Suppressor macrophage treated with lipopolysaccharide for 1 hour (primary cell): ENCODE measurements at regions not wholly inside any gene's neighbourhood (a gene's known extent, or its start where the extent isn't known, plus 50 kb on each side); places are given as distances from the start of the nearest gene placed in this dataset.
"Not testable (repeated sequence)": the region's sequence is repeated elsewhere in the genome, so short reads cannot be mapped to it uniquely, and the experiment has no call there.

Source experiments
- DNase-seq, 3 donors: peaks; one replicate each; pipeline ENCODE4 v3.0.0-alpha.2; 2020 to 2022

- no peak for DNase-seq
Observed at GRCh38 chr12:115306380-115306779, 622.4 kb upstream of the TBX3 start.

DNA sequence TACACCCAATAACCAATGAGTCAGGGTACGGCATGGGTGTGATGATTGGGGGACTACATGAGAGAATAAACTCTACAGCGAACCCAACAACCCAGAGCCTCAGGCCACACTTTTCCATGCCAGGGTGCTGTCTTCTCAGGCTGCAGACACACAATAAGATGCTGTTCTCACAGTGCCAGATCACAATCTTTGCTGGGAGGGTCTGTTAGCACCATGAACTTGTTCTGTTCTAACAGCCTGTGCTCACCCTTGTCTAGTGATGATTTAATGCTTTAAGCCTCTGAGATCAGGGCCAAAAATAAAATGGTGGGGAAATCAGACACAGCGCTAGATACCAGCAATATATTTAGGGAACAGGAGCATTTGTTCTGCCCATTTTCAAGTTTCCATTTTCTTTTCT is 621.9 kb upstream of the TBX3 start:
- DNase-seq: no peak

DNA sequence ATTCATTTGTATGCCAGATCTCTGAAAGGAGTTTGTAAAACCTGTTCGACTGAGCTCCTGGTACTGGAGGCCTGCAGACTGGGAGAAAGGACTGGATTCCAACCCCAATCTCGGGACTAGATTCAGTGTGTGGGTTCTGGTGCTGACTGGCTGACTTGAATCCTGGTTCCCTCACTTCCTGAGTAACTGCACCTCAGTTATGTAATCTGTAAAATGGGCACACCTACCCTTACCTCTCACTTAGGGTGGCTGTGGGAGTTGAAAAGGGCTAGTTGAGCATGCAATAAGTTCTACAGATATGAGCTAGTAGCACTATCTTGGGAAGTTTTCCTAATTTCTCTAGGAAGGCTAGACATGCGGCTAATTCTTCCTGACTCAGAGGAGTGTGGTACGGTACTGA is 621.3 kb upstream of the TBX3 start:
- no peak for DNase-seq

DNA sequence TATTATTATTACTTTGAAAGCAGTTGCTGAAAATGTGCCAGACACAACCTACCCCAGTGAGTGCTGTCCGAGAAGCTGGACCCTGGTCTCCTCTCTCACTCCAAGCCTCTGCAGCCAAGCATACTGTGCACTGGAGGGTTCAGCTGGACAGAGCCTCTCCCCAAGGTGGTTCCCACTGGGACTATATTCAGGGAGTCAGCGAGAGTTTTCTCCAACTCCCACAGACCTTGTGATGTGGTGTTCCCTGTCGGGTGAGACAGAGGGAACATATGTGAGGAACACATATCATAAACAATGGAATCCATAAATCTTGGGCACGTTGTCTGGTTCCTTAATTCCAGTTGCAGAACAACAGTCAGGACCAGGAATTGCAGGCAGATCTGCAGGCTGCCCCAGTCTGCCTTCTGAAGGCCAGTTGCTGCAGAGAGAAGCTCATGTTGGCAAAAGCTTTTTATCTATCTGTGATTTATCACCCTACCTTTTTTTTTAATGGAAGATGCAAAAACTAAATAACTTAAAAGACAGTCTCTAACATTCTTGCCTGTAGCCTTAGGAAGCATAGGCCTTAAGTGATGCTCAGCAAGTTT is 619.8 kb upstream of the TBX3 start:
- no peak for DNase-seq

DNA sequence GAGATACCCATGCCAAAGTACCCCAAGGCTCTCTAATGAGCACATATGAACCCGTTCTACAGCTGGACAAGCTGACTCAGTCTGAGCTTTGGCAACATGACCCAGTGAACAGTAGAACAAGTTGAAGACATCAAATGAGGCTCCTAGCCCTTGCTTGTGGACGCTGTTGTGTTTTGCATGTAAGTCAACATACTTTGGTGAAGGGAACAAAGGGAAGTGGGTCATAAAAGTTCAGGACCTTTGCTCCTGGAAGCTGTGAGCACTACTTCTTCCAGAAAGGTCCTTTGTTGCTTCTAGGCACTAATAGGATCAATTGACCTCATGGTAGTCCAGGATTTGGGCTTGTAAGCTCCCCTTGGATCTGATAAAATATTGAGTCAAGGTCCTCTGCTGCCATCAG is 613.5 kb upstream of the TBX3 start:
- no peak for DNase-seq

- DNase-seq: no peak
Observed at GRCh38 chr12:115296613-115297198, 612.7 kb upstream of the TBX3 start.

- DNase-seq: no peak
Observed at GRCh38 chr12:115295886-115296285, 611.9 kb upstream of the TBX3 start.

GRCh38 chr12:115294453-115295133 is 610.6 kb upstream of the TBX3 start:
- DNase-seq: no peak

DNA sequence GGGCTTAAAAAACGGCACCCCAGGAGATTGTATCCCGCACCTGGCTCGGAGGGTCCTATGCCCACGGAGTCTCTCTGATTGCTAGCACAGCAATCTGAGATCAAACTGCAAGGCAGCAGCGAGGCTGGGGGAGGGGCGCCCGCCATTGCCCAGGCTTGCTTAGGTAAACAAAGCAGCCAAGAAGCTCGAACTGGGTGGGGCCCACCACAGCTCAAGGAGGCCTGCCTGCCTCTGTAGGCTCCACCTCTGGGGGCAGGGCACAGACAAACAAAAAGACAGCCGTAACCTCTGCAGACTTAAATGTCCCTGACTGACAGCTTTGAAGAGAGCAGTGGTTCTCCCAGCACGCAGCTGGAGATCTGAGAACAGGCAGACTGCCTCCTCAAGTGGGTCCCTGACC is 601.5 kb upstream of the TBX3 start:
- DNase-seq: not testable (repeated sequence)

DNA sequence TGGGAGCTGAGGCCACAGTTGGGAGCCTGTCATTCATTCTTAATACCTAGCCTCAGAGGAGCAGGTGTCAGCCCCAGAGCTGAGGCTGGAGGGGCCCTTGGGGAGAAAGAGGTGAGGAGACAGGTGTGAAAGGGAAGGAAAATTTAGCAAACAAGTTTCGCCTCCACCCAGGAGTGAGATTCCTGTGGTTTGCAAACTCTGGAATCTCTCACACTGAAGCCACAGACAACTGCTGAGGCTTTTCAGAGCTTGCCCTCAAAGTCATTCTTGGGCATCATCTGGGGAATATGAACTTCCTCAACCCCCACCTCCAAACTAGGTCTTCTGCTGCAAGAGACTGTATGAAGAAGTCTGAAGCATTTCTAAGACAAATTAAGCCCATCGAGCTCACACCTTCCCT is 589.5 kb upstream of the TBX3 start:
- no peak for DNase-seq

DNA sequence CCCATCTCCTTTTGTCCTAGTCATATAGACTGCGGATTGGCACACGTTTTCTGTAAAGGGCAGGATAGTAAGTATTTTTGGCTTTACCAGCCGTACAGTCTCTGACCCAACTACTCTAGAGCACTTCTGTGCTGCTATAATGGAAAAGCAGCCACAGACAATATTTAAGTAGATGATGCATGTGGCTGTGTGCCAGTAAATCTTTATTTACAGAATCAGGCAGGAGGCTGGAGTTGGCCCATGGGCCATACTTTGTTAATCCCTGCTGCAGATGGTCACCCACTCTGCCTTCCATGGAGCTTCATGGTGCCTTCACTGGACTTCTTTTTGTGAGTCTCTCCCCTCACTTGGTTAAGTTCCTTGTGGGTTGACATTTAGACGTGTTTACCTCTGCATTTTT is 584.5 kb upstream of the TBX3 start:
- no peak for DNase-seq

DNA sequence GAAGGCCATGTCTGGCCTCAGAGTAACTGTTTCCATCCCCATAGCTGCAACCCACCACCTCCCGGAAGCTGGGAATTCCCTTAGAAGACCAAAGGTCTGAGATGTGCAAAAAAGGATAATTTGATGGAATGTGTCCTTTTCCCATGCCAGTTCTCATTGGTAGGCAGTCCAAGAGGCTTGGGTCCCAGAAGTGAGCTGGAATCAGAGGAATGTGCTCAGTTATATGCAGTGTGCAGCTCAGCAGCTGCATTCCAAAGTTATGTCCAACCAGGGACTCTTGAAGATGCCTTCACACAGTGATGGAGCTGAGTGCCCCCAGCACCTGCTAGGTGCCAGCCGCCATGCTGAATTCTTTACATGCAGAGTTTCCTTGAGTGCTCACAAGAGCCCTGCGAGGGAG is 583.9 kb upstream of the TBX3 start:
- DNase-seq: no peak

DNA sequence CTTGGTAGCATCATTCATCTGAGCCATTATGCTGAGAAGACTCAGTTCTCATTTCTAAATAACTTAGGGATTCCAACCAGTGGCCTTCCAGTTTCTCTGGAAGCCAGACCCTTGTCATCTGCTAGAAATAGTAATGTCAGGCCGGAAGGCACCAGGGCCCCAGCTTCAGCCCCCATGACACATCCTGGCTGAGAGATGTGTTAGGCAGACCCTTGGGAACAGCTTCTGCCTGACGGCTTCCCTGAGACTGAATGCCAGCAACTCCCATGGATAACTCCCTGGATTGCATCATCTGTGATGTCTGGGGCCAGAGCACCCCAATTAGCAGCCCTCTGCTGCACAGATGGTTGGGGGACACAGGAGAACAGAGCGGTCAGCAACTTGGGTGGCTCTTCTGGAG is 583.5 kb upstream of the TBX3 start:
- no peak for DNase-seq

GRCh38 chr12:115264605-115265004 is 580.6 kb upstream of the TBX3 start:
- DNase-seq: no peak

DNA sequence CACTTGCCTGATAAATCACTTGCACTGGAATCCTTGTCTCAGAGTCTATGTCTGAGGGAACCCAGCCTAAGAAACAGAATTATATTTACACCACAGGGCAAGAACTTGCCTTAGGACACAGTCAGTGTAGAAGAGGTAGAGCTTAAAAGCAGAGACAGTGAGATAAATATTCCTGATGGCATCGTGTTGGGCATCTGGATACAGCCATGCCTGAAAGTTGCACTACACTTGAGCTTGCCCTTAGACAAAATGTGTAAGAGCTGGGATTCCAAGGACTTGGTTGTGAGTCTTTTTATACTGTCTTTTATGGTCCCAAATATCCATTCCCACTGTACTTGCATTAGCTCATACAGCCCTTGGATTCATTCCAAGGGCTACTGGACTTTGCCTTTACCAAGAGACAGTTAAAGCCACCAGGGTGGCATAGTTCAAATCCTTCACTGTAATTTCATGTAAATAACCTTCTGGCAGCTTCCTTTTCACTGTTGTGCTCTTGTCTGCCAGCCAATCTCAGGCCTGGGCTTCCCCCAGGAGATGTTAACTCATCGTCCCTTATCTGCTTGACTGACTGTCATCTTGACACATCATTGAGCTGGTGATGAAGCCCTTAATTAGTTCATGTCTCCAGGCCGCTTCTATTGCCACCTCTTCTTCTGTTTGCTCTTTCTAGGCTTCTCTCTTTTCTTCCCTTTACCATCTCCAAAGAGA is 577.9 kb upstream of the TBX3 start:
- DNase-seq: no peak

- no peak for DNase-seq
Observed at GRCh38 chr12:115260762-115261675, 577.0 kb upstream of the TBX3 start.

DNA sequence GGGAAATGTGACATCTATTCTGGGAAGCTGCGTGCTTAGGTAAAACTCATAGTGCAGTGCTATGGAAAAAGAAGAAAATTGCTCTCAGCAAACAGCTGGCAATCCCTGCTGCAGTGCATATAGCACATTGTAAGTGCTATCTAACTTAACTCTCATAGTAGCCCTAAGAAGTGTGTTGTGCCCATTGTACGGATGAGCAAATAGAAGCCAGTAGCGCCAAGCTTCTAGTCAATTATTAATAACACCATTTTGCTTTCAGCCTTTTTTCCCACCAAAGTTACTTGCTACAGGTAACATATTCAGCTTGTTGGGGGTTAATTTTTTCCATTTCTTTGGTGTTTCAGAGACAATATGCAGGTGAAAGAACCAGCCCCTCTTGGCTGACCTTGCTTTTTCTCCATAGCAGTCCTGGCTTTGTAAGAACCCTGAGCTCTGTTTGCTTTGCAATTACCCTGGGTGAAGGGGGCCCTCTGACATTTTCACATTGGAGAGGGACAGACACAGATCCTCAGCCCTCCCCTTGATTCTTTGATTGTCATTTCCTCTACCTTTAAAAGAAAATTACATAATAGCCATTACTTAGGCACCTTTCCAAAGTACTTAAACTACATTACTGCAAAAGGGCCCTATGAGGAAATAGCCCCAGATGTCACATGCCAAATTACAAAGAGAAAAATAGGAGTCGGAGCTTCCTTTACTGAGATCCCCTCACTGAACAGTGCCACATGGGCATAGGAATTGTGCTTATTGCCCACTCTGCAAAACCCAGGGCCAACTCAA is 576.2 kb upstream of the TBX3 start:
- no peak for DNase-seq

GRCh38 chr12:115257791-115258190 is 573.8 kb upstream of the TBX3 start:
- DNase-seq: no peak

- DNase-seq: no peak
Observed at GRCh38 chr12:115255962-115256361, 572.0 kb upstream of the TBX3 start.

- no peak for DNase-seq
Observed at GRCh38 chr12:115255257-115255656, 571.3 kb upstream of the TBX3 start.

GRCh38 chr12:115253049-115253448 is 569.1 kb upstream of the TBX3 start:
- no peak for DNase-seq

- no peak for DNase-seq
Observed at GRCh38 chr12:115251727-115252126, 567.8 kb upstream of the TBX3 start.
